A549 (cell line): ENCODE measurements at regions not wholly inside any gene's neighbourhood (a gene's known extent, or its start where the extent isn't known, plus 50 kb on each side); places are given as distances from the start of the nearest gene placed in this dataset.

ENCODE experiments used
- ATAC-seq, 2 experiments: fragments of 200-7000 bp in 1 of 2; fragments of >200 bp in 1 of 2; cut with Nextera tagmentation in 1 of 2; cut with Tn5 transposase in 1 of 2; 3 replicates each; pipeline versions ENCODE4 v1.8.0 to v1.9.1; 2018 to 2020; ENCODE audit warnings: mild to moderate bottlenecking in 1 of 2, moderate library complexity in 1 of 2
- CTCF ChIA-PET: fragments of 300-600 bp; sonication (Branson Sonifier 250); formaldehyde crosslinking; extraction: SDS; loops from one replicate; lab custom pipeline; 2021; ENCODE audit warnings: antibody characterized with exemption, inconsistent platforms; lab: Yijun Ruan, JAX
- POLR2A ChIA-PET: fragments of 350-600 bp; formaldehyde crosslinking; extraction: SDS; loops from one replicate; lab custom pipeline; 2021; ENCODE audit warnings: antibody characterized with exemption, inconsistent platforms; lab: Yijun Ruan, JAX
- DNase-seq, 2 experiments: peaks; one replicate each; pipeline versions ENCODE4 v3.0.0 to v3.0.0-alpha.2; 2011 to 2016; ENCODE audit warnings: low read depth in 1 of 2, low spot score in 1 of 2
- FAIRE-seq: peaks from 2 replicates; lab custom pipeline; 2011; peaks lifted over from hg19 to GRCh38; lab: Jason Lieb, UNC
- H3K27ac ChIP-seq, 2 experiments: fragments of >200 bp; sonication (Bioruptor Twin); formaldehyde crosslinking; 3 replicates each; pipeline ENCODE4 v1.5.1; 2016 to 2017
- H3K4me1 ChIP-seq: fragments of >200 bp; sonication (Bioruptor Twin); formaldehyde crosslinking; 3 replicates; pipeline ENCODE4 v1.6.1; 2016
- H3K4me2 ChIP-seq: fragments of >200 bp; sonication (Bioruptor Twin); formaldehyde crosslinking; 3 replicates; pipeline ENCODE4 v1.6.1; 2016
- H3K4me3 ChIP-seq: fragments of >200 bp; sonication (Bioruptor Twin); formaldehyde crosslinking; 3 replicates; pipeline ENCODE4 v1.5.1; 2016
- H3K9me3 ChIP-seq: fragments of >200 bp; sonication (Bioruptor Twin); formaldehyde crosslinking; 3 replicates; pipeline ENCODE4 v1.6.1; 2016
- CBX8 ChIP-seq: fragments of 200-600 bp; sonication (generic); IDR thresholded peaks from 2 replicates; pipeline ENCODE4 v1.6.1; 2016
- CEBPB ChIP-seq, 2 experiments: fragments of >200 bp in 1 of 2; sonication (Bioruptor Twin) in 1 of 2; formaldehyde crosslinking in 1 of 2; IDR thresholded peaks; 2 replicates each; pipeline ENCODE4 v1.6.1; 2012 to 2016
- CHD4 ChIP-seq: fragments of 200-600 bp; sonication (generic); IDR thresholded peaks from 2 replicates; pipeline ENCODE4 v1.6.1; 2016; ENCODE audit warnings: antibody characterized with exemption, mild to moderate bottlenecking, borderline replicate concordance
- EHF ChIP-seq: fragments of 250-450 bp; sonication (Bioruptor Pico); IDR thresholded peaks from 2 replicates; pipeline ENCODE4 v1.5.0; 2020; ENCODE audit warnings: mild to moderate bottlenecking
- FOSB ChIP-seq: fragments of 250-450 bp; sonication (Bioruptor Pico); IDR thresholded peaks from 2 replicates; pipeline ENCODE4 v1.5.0; 2020; ENCODE audit warnings: mild to moderate bottlenecking, moderate library complexity
- FOXS1 ChIP-seq: fragments of 250-450 bp; sonication (Bioruptor Pico); IDR thresholded peaks from 2 replicates; pipeline ENCODE4 v1.5.0; 2020; ENCODE audit warnings: mild to moderate bottlenecking, moderate library complexity
- GATA3 ChIP-seq: IDR thresholded peaks from 2 replicates; pipeline ENCODE4 v1.6.1; 2012; ENCODE audit warnings: borderline replicate concordance
- HOXA7 ChIP-seq: fragments of 250-450 bp; sonication (Bioruptor Pico); IDR thresholded peaks from 2 replicates; pipeline ENCODE4 v1.5.0; 2020; ENCODE audit warnings: mild to moderate bottlenecking, moderate library complexity
- HOXB5 ChIP-seq: fragments of 250-450 bp; sonication (Bioruptor Pico); IDR thresholded peaks from 2 replicates; pipeline ENCODE4 v1.5.0; 2020; ENCODE audit warnings: mild to moderate bottlenecking, moderate library complexity
- JUN ChIP-seq, 2 experiments: fragments of >200 bp; sonication (Bioruptor Twin); formaldehyde crosslinking; IDR thresholded peaks; 2 replicates in 1 of 2; 3 replicates in 1 of 2; pipeline ENCODE4 v1.6.1; 2016 to 2017
- JUNB ChIP-seq: fragments of >200 bp; sonication (Bioruptor Twin); formaldehyde crosslinking; IDR thresholded peaks from 2 replicates; pipeline ENCODE4 v1.6.1; 2016
- KDM1A ChIP-seq: fragments of 200-600 bp; sonication (generic); IDR thresholded peaks from 2 replicates; pipeline ENCODE4 v1.6.1; 2016; ENCODE audit warnings: low read depth, mild to moderate bottlenecking
- KDM5A ChIP-seq: fragments of 200-600 bp; sonication (generic); IDR thresholded peaks from 2 replicates; pipeline ENCODE4 v1.6.1; 2016; ENCODE audit warnings: antibody characterized with exemption, mild to moderate bottlenecking
- MAFK ChIP-seq: fragments of 450-650 bp; IDR thresholded peaks from 2 replicates; pipeline ENCODE4 v1.6.1; 2014; ENCODE audit not compliant: partially characterized antibody
- NPAS2 ChIP-seq: fragments of 250-450 bp; sonication (Bioruptor Pico); IDR thresholded peaks from 2 replicates; pipeline ENCODE4 v1.8.0; 2022; ENCODE audit warnings: mild to moderate bottlenecking, moderate library complexity, borderline replicate concordance
- PHF8 ChIP-seq: fragments of 200-600 bp; sonication (generic); IDR thresholded peaks from 2 replicates; pipeline ENCODE4 v1.6.1; 2016; ENCODE audit warnings: low read depth, mild to moderate bottlenecking, antibody characterized with exemption, moderate library complexity, borderline replicate concordance
- POLR2A ChIP-seq: IDR thresholded peaks from 2 replicates; pipeline ENCODE4 v1.6.1; 2012; ENCODE audit warnings: mild to moderate bottlenecking, low read length
- RFX5 ChIP-seq: fragments of 450-650 bp; IDR thresholded peaks from 2 replicates; pipeline ENCODE4 v1.7.1; 2014; ENCODE audit warnings: antibody characterized with exemption, mild to moderate bottlenecking, moderate library complexity
- SREBF2 ChIP-seq: fragments of 450-650 bp; IDR thresholded peaks from 2 replicates; pipeline ENCODE4 v1.6.1; 2014; ENCODE audit warnings: mild to moderate bottlenecking, moderate library complexity
- TFCP2L1 ChIP-seq: fragments of 250-450 bp; sonication (Bioruptor Pico); IDR thresholded peaks from 2 replicates; pipeline ENCODE4 v1.5.0; 2021; ENCODE audit warnings: mild to moderate bottlenecking
- ZFP36 ChIP-seq: fragments of 450-650 bp; IDR thresholded peaks from 2 replicates; pipeline ENCODE4 v1.6.1; 2014; ENCODE audit warnings: borderline replicate concordance; ENCODE audit not compliant: partially characterized antibody
- ZSCAN20 ChIP-seq: fragments of 250-450 bp; sonication (Bioruptor Pico); IDR thresholded peaks from 2 replicates; pipeline ENCODE4 v1.8.0; 2022; ENCODE audit warnings: mild to moderate bottlenecking, moderate library complexity
- WGBS: methylation state at CpG from one replicate; pipeline ENCODE4 v1.1.6; 2017; ENCODE audit errors: missing lambda C conversion rate; 5-methylcytosine and 5-hydroxymethylcytosine counted together
- TF ChIP-seq, protein P1 (sequence below): fragments of >200 bp; sonication (Bioruptor Twin); formaldehyde crosslinking; IDR thresholded peaks from 3 replicates; pipeline ENCODE4 v1.6.1; 2016
- TF ChIP-seq, protein P2 (sequence below): IDR thresholded peaks from 2 replicates; pipeline ENCODE4 v1.6.1; 2012
- TF ChIP-seq, protein P3 (sequence below): fragments of 150-350 bp; IDR thresholded peaks from 2 replicates; pipeline ENCODE4 v1.6.1; 2014; ENCODE audit warnings: low read depth, mild to moderate bottlenecking, low read length

DNA sequence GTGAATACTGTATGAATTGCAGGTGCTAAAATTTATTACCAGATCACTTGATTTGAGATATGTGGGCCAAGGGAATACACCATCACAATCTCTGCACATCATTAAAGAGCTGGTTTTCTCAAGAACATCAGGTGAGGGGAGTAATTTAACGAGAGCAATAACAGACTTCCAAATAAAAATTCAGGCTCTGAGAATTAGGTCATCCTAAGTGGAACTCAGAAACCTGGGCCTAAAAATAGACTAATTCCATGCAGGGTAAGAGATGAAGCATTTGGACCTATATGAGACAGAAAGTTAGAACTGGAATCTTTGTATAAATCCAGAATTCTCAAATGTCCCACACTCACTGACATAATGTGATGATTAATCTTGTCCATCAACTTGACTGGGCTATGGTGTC, 331.1 kb downstream of the ZNF621 start:
- DNase-seq = no peak
- ChIA-PET CTCF (no interaction called here), POLR2A (no interaction called here)
- FAIRE-seq = no peak
- H3K4me1 ChIP-seq = no peaks in the 10 kb centered on the region
- H3K9me3 ChIP-seq = no peaks in the 10 kb centered on the region
- no peak for ATAC-seq
- no peak overlapping the region for H3K4me3 ChIP-seq
- no peak for TF ChIP-seq FOXS1 (CRISPR knock-in tag)
- TF ChIP-seq MAFK = no peak
- TF ChIP-seq KDM5A = no peak
- TF ChIP-seq HOXA7 = no peak
- no peak overlapping the region for H3K27ac ChIP-seq
- H3K4me2 ChIP-seq = no peak overlapping the region
- WGBS = 21% methylated on average over 1 of the region's 1 CpG

DNA sequence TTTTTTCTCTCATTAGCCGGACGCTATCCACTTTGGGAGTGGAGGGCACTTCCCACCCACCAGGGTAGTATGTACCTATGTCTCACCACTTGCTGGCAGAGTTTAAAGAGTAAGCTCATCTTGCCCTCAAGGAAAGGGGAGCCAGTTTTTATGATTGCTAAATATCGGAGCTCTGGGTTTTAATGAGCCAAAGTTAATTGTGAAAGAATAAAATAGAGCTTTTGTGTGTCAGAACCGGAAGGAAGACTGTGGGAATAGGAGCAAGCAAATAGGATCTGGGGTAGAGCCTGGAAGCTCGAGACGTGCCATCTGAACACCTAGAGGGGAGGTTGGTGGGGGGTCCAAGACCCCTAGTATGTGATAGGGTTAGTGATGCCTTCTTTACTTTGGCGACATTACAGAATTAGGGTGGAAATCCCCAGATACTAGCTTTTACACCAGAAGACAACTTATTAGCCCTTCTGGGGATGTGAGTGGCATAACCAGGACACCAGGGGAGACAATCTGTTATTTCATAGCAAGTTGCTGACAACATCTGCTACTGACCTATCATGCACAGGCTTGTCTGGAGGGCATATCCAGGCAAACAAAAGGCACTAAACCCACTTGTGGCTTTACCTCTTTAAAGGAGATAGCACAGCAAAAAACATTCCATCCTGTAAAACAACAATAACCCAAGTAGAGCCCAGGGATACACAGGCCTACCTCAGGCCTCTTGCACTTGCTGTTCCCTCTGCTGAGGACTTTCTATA, 333.8 kb downstream of the ZNF621 start:
- H3K27ac ChIP-seq = no peak overlapping the region
- CTCF ChIA-PET = no interaction called here

GRCh38 chr3:40862946-40863345, 336.4 kb upstream of the CTNNB1 start:
- POLR2A ChIA-PET = no interaction called here
- Histone ChIP-seq H3K9me3 (no peaks in the 10 kb centered on the region), H3K27ac (no peak overlapping the region), H3K4me2 (no peak overlapping the region), H3K4me3 (no peak overlapping the region), H3K4me1 (no peaks in the 10 kb centered on the region)
- FAIRE-seq (no peak), DNase-seq (no peak), ATAC-seq (no peak)
- 54% methylated on average over 2 of the region's 2 CpGs for WGBS
- CTCF ChIA-PET = no interaction called here
- TF ChIP-seq KDM1A = no peak

More for the DNA sequence above, 333.8 kb downstream of the ZNF621 start:
- ATAC-seq = no peak
- H3K4me2 ChIP-seq = no peak overlapping the region
- H3K9me3 ChIP-seq = no peaks in the 10 kb centered on the region
- DNase-seq = no peak
- 64% methylated on average over 7 of the region's 7 CpGs for WGBS
- H3K4me1 ChIP-seq = no peaks in the 10 kb centered on the region
- TF ChIP-seq FOSB = no peak
- TF ChIP-seq EHF (CRISPR knock-in tag) = no peak
- TF ChIP-seq TFCP2L1 (CRISPR knock-in tag) = no peak
- TF ChIP-seq JUNB = no peak
- TF ChIP-seq, protein P1, sequence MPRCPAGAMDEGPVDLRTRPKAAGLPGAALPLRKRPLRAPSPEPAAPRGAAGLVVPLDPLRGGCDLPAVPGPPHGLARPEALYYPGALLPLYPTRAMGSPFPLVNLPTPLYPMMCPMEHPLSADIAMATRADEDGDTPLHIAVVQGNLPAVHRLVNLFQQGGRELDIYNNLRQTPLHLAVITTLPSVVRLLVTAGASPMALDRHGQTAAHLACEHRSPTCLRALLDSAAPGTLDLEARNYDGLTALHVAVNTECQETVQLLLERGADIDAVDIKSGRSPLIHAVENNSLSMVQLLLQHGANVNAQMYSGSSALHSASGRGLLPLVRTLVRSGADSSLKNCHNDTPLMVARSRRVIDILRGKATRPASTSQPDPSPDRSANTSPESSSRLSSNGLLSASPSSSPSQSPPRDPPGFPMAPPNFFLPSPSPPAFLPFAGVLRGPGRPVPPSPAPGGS = no peak
- TF ChIP-seq, protein P2, sequence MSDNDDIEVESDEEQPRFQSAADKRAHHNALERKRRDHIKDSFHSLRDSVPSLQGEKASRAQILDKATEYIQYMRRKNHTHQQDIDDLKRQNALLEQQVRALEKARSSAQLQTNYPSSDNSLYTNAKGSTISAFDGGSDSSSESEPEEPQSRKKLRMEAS = no peak
- POLR2A ChIA-PET = interaction anchor here (0.6 kb wide), 1 partner anchor 15 kb away, joined by 3 read pairs; no protein-coding TSS in a partner anchor
- FAIRE-seq = no peak
- no peak overlapping the region for H3K4me3 ChIP-seq

GRCh38 chr3:40864146-40864782, 335.0 kb upstream of the CTNNB1 start:
- ATAC-seq (no peak), DNase-seq (no peak), FAIRE-seq (no peak)
- ChIA-PET CTCF (no interaction called here), POLR2A (no interaction called here)
- no peak for TF ChIP-seq POLR2A
- 81% methylated on average over 3 of the region's 3 CpGs for WGBS
- H3K4me3 ChIP-seq = no peak overlapping the region
- no peak overlapping the region for H3K4me2 ChIP-seq
- H3K4me1 ChIP-seq = no peaks in the 10 kb centered on the region
- H3K9me3 ChIP-seq = no peaks in the 10 kb centered on the region
- no peak overlapping the region for H3K27ac ChIP-seq

GRCh38 chr3:40864915-40865314, 334.4 kb upstream of the CTNNB1 start:
- CTCF ChIA-PET = no interaction called here
- FAIRE-seq = no peak
- Histone ChIP-seq H3K4me2 (no peak overlapping the region), H3K27ac (no peak overlapping the region), H3K4me3 (no peak overlapping the region), H3K9me3 (no peaks in the 10 kb centered on the region), H3K4me1 (no peaks in the 10 kb centered on the region)
- DNase-seq = no peak
- POLR2A ChIA-PET = no interaction called here
- 46% methylated on average over 1 of the region's 1 CpG for WGBS
- ATAC-seq = no peak
- TF ChIP-seq, protein P3, sequence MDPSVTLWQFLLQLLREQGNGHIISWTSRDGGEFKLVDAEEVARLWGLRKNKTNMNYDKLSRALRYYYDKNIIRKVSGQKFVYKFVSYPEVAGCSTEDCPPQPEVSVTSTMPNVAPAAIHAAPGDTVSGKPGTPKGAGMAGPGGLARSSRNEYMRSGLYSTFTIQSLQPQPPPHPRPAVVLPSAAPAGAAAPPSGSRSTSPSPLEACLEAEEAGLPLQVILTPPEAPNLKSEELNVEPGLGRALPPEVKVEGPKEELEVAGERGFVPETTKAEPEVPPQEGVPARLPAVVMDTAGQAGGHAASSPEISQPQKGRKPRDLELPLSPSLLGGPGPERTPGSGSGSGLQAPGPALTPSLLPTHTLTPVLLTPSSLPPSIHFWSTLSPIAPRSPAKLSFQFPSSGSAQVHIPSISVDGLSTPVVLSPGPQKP = no peak
- TF ChIP-seq ZSCAN20 (CRISPR knock-in tag) (no peak), CEBPB (IDR thresholded peaks at IDR 0.05) (no peak), PHF8 (no peak), CBX8 (no peak), SREBF2 (no peak), JUN (IDR thresholded peaks at IDR 0.05) (no peak), NPAS2 (no peak), HOXB5 (CRISPR knock-in tag) (no peak), KDM1A (no peak), RFX5 (no peak), JUNB (no peak), ZFP36 (no peak), GATA3 (no peak), CHD4 (no peak)
- TF ChIP-seq, protein P1 = no peak
